GM12878 (cell line): ENCODE measurements at regions not wholly inside any gene's neighbourhood (a gene's known extent, or its start where the extent isn't known, plus 50 kb on each side); places are given as distances from the start of the nearest gene placed in this dataset.

Source experiments
- ATAC-seq: fragments of 200-7000 bp; cut with Tn5 transposase; 3 replicates; pipeline ENCODE4 v1.9.1; 2020; ENCODE audit warnings: mild to moderate bottlenecking, moderate library complexity
- BruUV-seq: library from RNA; stranded (reverse); fragments of 400-500 nt; replicated peaks from 2 replicates; lab custom pipeline; 2021; lab: Mats Ljungman, UMichigan
- CTCF ChIA-PET: fragments of 300-600 bp; sonication (Branson Sonifier 250); formaldehyde crosslinking; extraction: SDS; loops from one replicate; lab custom pipeline; 2021; ENCODE audit warnings: inconsistent platforms; lab: Yijun Ruan, JAX
- POLR2A ChIA-PET: fragments of 350-600 bp; formaldehyde crosslinking; extraction: SDS; loops from one replicate; lab custom pipeline; 2021; ENCODE audit warnings: inconsistent platforms; lab: Charles Lee
- RAD21 ChIA-PET: fragments of 300-600 bp; sonication (Branson Sonifier 250); formaldehyde crosslinking; loops from one replicate; lab custom pipeline; 2023; ENCODE audit warnings: antibody characterized with exemption; ENCODE audit not compliant: unreplicated experiment; lab: Charles Lee
- SMC1A ChIA-PET: fragments of 300-600 bp; sonication (Branson Sonifier 250); formaldehyde crosslinking; loops from one replicate; lab custom pipeline; 2023; ENCODE audit not compliant: unreplicated experiment, uncharacterized antibody; lab: Charles Lee
- DNase-seq: peaks from one replicate; pipeline ENCODE4 v3.0.0-alpha.2; 2011; ENCODE audit warnings: low read depth, low spot score
- FAIRE-seq: peaks from 3 replicates; lab custom pipeline; 2011; peaks lifted over from hg19 to GRCh38; lab: Jason Lieb, UNC
- H2AFZ ChIP-seq: 2 replicates; pipeline ENCODE4 v1.6.0; 2011; ENCODE audit warnings: low read depth, low read length, control low read depth; ENCODE audit not compliant: control insufficient read depth
- H3K27ac ChIP-seq: 2 replicates; pipeline ENCODE4 v1.5.1; 2011; ENCODE audit warnings: control low read depth; ENCODE audit not compliant: control insufficient read depth, insufficient read depth
- H3K27me3 ChIP-seq, 2 experiments: replicated peaks in 1 of 2; 2 replicates each; pipeline versions ENCODE4 v1.6.0 to v1.6.1; 2011; ENCODE audit warnings: low read length in 1 of 2; ENCODE audit not compliant: control insufficient read depth in 2 of 2, insufficient read depth in 2 of 2
- H3K36me3 ChIP-seq, 2 experiments: 2 replicates each; pipeline ENCODE4 v1.5.1; 2011; ENCODE audit warnings: low read length in 1 of 2; ENCODE audit not compliant: control insufficient read depth in 2 of 2, insufficient read depth in 2 of 2
- H3K4me1 ChIP-seq: 2 replicates; pipeline ENCODE4 v1.6.1; 2011; ENCODE audit warnings: mild to moderate bottlenecking, low read length, moderate library complexity, mixed read lengths; ENCODE audit not compliant: control insufficient read depth, insufficient read depth
- H3K4me2 ChIP-seq: 2 replicates; pipeline ENCODE4 v1.6.0; 2011; ENCODE audit warnings: control low read depth; ENCODE audit not compliant: control insufficient read depth, insufficient read depth
- H3K4me3 ChIP-seq: fragments of 200-600 bp; sonication (generic); 2 replicates; pipeline ENCODE4 v1.5.1; 2016
- H3K79me2 ChIP-seq: 2 replicates; pipeline ENCODE4 v1.6.0; 2011; ENCODE audit warnings: low read length; ENCODE audit not compliant: control insufficient read depth, insufficient read depth
- H3K9ac ChIP-seq: 2 replicates; pipeline ENCODE4 v1.8.0; 2011; ENCODE audit warnings: low read length, control low read depth, mixed read lengths; ENCODE audit not compliant: control insufficient read depth, insufficient read depth
- H3K9me3 ChIP-seq: replicated peaks from 3 replicates; pipeline ENCODE4 v1.5.1; 2011; ENCODE audit warnings: mild to moderate bottlenecking, low read length; ENCODE audit not compliant: control insufficient read depth, insufficient read depth
- H4K20me1 ChIP-seq: 2 replicates; pipeline ENCODE4 v1.6.0; 2011; ENCODE audit not compliant: control insufficient read depth, insufficient read depth
- BRCA1 ChIP-seq: IDR thresholded peaks from 2 replicates; pipeline ENCODE4 v1.6.1; 2011; ENCODE audit warnings: low read depth, low read length, improper control_type of control experiment
- EGR1 ChIP-seq, 2 experiments: IDR thresholded peaks; 1 replicate in 1 of 2; 2 replicates in 1 of 2; pipeline ENCODE4 v1.6.1; 2011 to 2012; ENCODE audit warnings: low read depth in 2 of 2, low read length in 2 of 2, borderline replicate concordance in 1 of 2, mild to moderate bottlenecking in 1 of 2, moderate library complexity in 1 of 2
- ELK1 ChIP-seq: IDR thresholded peaks from 2 replicates; pipeline ENCODE4 v1.6.1; 2012; ENCODE audit warnings: low read depth, low read length, improper control_type of control experiment
- ESRRA ChIP-seq: IDR thresholded peaks from 2 replicates; pipeline ENCODE4 v1.6.1; 2012; ENCODE audit warnings: mild to moderate bottlenecking, low read length, improper control_type of control experiment
- JUNB ChIP-seq: IDR thresholded peaks from 2 replicates; pipeline ENCODE4 v1.6.1; 2016; ENCODE audit warnings: antibody characterized with exemption, mild to moderate bottlenecking
- JUND ChIP-seq: IDR thresholded peaks from 2 replicates; pipeline ENCODE4 v1.6.1; 2012; ENCODE audit warnings: low read depth, mild to moderate bottlenecking, low read length, improper control_type of control experiment, moderate library complexity
- MXI1 ChIP-seq: fragments of 150-350 bp; IDR thresholded peaks from 2 replicates; pipeline ENCODE4 v1.6.1; 2011; ENCODE audit warnings: low read depth, mild to moderate bottlenecking, inconsistent platforms, low read length, improper control_type of control experiment
- NRF1 ChIP-seq: conservative IDR thresholded peaks from 2 replicates; pipeline ENCODE4 v1.6.1; 2011; ENCODE audit warnings: mild to moderate bottlenecking, low read depth, low read length, improper control_type of control experiment
- PKNOX1 ChIP-seq: fragments of 450-650 bp; IDR thresholded peaks from 2 replicates; pipeline ENCODE4 v1.6.1; 2016; ENCODE audit warnings: mild to moderate bottlenecking
- RAD21 ChIP-seq: IDR thresholded peaks from 2 replicates; pipeline ENCODE4 v1.6.1; 2011; ENCODE audit warnings: mild to moderate bottlenecking, low read depth, low read length, moderate library complexity; ENCODE audit not compliant: insufficient read depth
- RAD51 ChIP-seq: fragments of 450-650 bp; IDR thresholded peaks from 2 replicates; pipeline ENCODE4 v1.6.1; 2016; ENCODE audit warnings: moderate library complexity, mild to moderate bottlenecking, inconsistent platforms
- SKIL ChIP-seq: fragments of 450-650 bp; IDR thresholded peaks from 2 replicates; pipeline ENCODE4 v1.6.1; 2017; ENCODE audit warnings: mild to moderate bottlenecking, low read depth, inconsistent platforms; ENCODE audit not compliant: poor library complexity, severe bottlenecking
- SMAD5 ChIP-seq: IDR thresholded peaks from 2 replicates; pipeline ENCODE4 v1.6.1; 2016; ENCODE audit warnings: antibody characterized with exemption, low read depth
- SP1 ChIP-seq: IDR thresholded peaks from one replicate; pipeline ENCODE4 v1.6.1; 2011; ENCODE audit warnings: low read depth, low read length
- TCF12 ChIP-seq: IDR thresholded peaks from 2 replicates; pipeline ENCODE4 v1.6.1; 2011; ENCODE audit warnings: low read depth, mild to moderate bottlenecking, low read length
- ZNF384 ChIP-seq: IDR thresholded peaks from 2 replicates; pipeline ENCODE4 v1.6.1; 2012; ENCODE audit warnings: low read depth, mild to moderate bottlenecking, low read length, improper control_type of control experiment, borderline replicate concordance
- WGBS: methylation state at CpG from one replicate; pipeline ENCODE4 v1.1.6; 2016; ENCODE audit warnings: low lambda C conversion rate; ENCODE audit not compliant: insufficient replicate concordance, insufficient coverage; ENCODE audit errors: missing lambda C conversion rate; 5-methylcytosine and 5-hydroxymethylcytosine counted together
- in situ Hi-C: fragments of 300-500 bp; cut with MboI; formaldehyde crosslinking; loops from 9 replicates; pipeline ENCODE4 v1.14.3; 2018; ENCODE audit warnings: mixed read lengths
- intact Hi-C: fragments of 100-400 bp; cut with micrococcal nuclease; formaldehyde crosslinking; loops from one replicate; pipeline ENCODE4 v1.14.2; 2022; ENCODE audit not compliant: unreplicated experiment
- TF ChIP-seq, protein P1 (sequence below): IDR thresholded peaks from 2 replicates; pipeline ENCODE4 v1.6.1; 2012; ENCODE audit warnings: mild to moderate bottlenecking, low read depth, low read length

GRCh38 chr4:161097821-161098220 is 1066.0 kb downstream of the FSTL5 start (continued):
- no peak for TF ChIP-seq SKIL
- TF ChIP-seq SMAD5: no peak
- no peak for TF ChIP-seq ELK1
- no peak for TF ChIP-seq SP1
- TF ChIP-seq EGR1 (IDR thresholded peaks at IDR 0.05; ENCODE audit: borderline replicate concordance in 1 of 2, low read depth in 2 of 2, low read length in 2 of 2): no peak
- no peak for TF ChIP-seq NRF1
- no peak for TF ChIP-seq ESRRA
- no peak for TF ChIP-seq ZNF384

- Histone ChIP-seq H4K20me1 (no peaks in the 10 kb centered on the region), H3K36me3 (no peaks in the 10 kb centered on the region), H3K27me3 (no peaks in the 10 kb centered on the region), H3K4me3 (no peak overlapping the region), H3K79me2 (no peaks in the 10 kb centered on the region), H3K27ac (no peak overlapping the region), H3K4me2 (no peak overlapping the region), H3K4me1 (no peaks in the 10 kb centered on the region), H3K9me3 (no peaks in the 10 kb centered on the region), H2AFZ (no peak overlapping the region), H3K9ac (no peak overlapping the region)
- in situ Hi-C loops (no loop called here), intact Hi-C loops (no loop called here)
- ChIA-PET RAD21 (no interaction called here), CTCF (no interaction called here), SMC1A (no interaction called here), POLR2A (no interaction called here)
- ATAC-seq (no peak), DNase-seq (no peak), FAIRE-seq (no peak)
- WGBS: 6% methylated on average over 1 of the region's 1 CpG
- TF ChIP-seq JUNB: no peak
- TF ChIP-seq PKNOX1: no peak
- TF ChIP-seq MXI1: no peak
- TF ChIP-seq BRCA1: no peak
- no peak for TF ChIP-seq TCF12
- TF ChIP-seq RAD21: no peak
- TF ChIP-seq, protein P1, sequence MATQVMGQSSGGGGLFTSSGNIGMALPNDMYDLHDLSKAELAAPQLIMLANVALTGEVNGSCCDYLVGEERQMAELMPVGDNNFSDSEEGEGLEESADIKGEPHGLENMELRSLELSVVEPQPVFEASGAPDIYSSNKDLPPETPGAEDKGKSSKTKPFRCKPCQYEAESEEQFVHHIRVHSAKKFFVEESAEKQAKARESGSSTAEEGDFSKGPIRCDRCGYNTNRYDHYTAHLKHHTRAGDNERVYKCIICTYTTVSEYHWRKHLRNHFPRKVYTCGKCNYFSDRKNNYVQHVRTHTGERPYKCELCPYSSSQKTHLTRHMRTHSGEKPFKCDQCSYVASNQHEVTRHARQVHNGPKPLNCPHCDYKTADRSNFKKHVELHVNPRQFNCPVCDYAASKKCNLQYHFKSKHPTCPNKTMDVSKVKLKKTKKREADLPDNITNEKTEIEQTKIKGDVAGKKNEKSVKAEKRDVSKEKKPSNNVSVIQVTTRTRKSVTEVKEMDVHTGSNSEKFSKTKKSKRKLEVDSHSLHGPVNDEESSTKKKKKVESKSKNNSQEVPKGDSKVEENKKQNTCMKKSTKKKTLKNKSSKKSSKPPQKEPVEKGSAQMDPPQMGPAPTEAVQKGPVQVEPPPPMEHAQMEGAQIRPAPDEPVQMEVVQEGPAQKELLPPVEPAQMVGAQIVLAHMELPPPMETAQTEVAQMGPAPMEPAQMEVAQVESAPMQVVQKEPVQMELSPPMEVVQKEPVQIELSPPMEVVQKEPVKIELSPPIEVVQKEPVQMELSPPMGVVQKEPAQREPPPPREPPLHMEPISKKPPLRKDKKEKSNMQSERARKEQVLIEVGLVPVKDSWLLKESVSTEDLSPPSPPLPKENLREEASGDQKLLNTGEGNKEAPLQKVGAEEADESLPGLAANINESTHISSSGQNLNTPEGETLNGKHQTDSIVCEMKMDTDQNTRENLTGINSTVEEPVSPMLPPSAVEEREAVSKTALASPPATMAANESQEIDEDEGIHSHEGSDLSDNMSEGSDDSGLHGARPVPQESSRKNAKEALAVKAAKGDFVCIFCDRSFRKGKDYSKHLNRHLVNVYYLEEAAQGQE: no peak
- TF ChIP-seq JUND: no peak
- TF ChIP-seq RAD51: no peak
- no TSS peak for BruUV-seq
Measured at GRCh38 chr4:161061046-161061445, 1102.8 kb downstream of the FSTL5 start.
